ENCODE measurements at regions not wholly inside any gene's neighbourhood (a gene's known extent, or its start where the extent isn't known, plus 50 kb on each side); places are given as distances from the start of the nearest gene placed in this dataset.

- TF ChIP-seq CTCF (conservative IDR thresholded peaks at IDR 0.05) = peak; percentile 97
- no peak for TF ChIP-seq EZH2 (IDR thresholded peaks at IDR 0.05; ENCODE audit: low read depth)
Measured at GRCh38 chr2:128736689-128737545, 418.2 kb upstream of the HS6ST1 start.
